IPS-18a (cell line): ENCODE measurements at regions not wholly inside any gene's neighbourhood (a gene's known extent, or its start where the extent isn't known, plus 50 kb on each side); places are given as distances from the start of the nearest gene placed in this dataset.

Source experiments
- H3K27ac ChIP-seq: one replicate; pipeline ENCODE4 v1.5.1; 2013; ENCODE audit warnings: low read length
- H3K27me3 ChIP-seq: one replicate; pipeline ENCODE4 v1.6.1; 2013; ENCODE audit warnings: mild to moderate bottlenecking, low read length; ENCODE audit not compliant: control insufficient read depth, insufficient read depth
- H3K36me3 ChIP-seq: one replicate; pipeline ENCODE4 v1.6.1; 2013; ENCODE audit warnings: low read depth, low read length; ENCODE audit not compliant: control insufficient read depth
- H3K4me1 ChIP-seq: one replicate; pipeline ENCODE4 v1.6.1; 2013; ENCODE audit warnings: low read depth, low read length; ENCODE audit not compliant: control insufficient read depth
- H3K4me3 ChIP-seq: one replicate; pipeline ENCODE4 v1.5.1; 2013; ENCODE audit warnings: low read length
- H3K9ac ChIP-seq: one replicate; pipeline ENCODE4 v1.6.1; 2013; ENCODE audit warnings: mild to moderate bottlenecking, low read length, moderate library complexity
- H3K9me3 ChIP-seq: one replicate; pipeline ENCODE4 v1.6.1; 2013; ENCODE audit warnings: low read depth, low read length; ENCODE audit not compliant: control insufficient read depth

- Histone ChIP-seq H3K27me3 (no peaks in the 10 kb centered on the region), H3K9me3 (no peaks in the 10 kb centered on the region), H3K36me3 (no peaks in the 10 kb centered on the region), H3K27ac (no peak overlapping the region), H3K9ac (no peak overlapping the region), H3K4me1 (peaks cover 7% of the 10 kb centered on the region), H3K4me3 (no peak overlapping the region)
Observed at GRCh38 chr9:78566948-78567675, 270.2 kb downstream of the PSAT1 start.

- H3K9ac ChIP-seq = no peak overlapping the region
- no peaks in the 10 kb centered on the region for H3K9me3 ChIP-seq
- no peaks in the 10 kb centered on the region for H3K36me3 ChIP-seq
- peaks cover 7% of the 10 kb centered on the region for H3K4me1 ChIP-seq
- H3K4me3 ChIP-seq = no peak overlapping the region
- no peaks in the 10 kb centered on the region for H3K27me3 ChIP-seq
- no peak overlapping the region for H3K27ac ChIP-seq
Observed at GRCh38 chr9:78567693-78568092, 270.8 kb downstream of the PSAT1 start.

GRCh38 chr9:78568774-78569173 lies 271.8 kb downstream of the PSAT1 start:
- Histone ChIP-seq H3K27me3 (no peaks in the 10 kb centered on the region), H3K27ac (no peak overlapping the region), H3K9ac (no peak overlapping the region), H3K4me3 (no peak overlapping the region), H3K36me3 (no peaks in the 10 kb centered on the region), H3K9me3 (no peaks in the 10 kb centered on the region), H3K4me1 (peaks cover 13% of the 10 kb centered on the region)

- no peak overlapping the region for H3K27ac ChIP-seq
- H3K36me3 ChIP-seq = no peaks in the 10 kb centered on the region
- H3K9ac ChIP-seq = no peak overlapping the region
- H3K4me1 ChIP-seq = peaks cover 36% of the 10 kb centered on the region
- H3K4me3 ChIP-seq = no peak overlapping the region
- H3K9me3 ChIP-seq = no peaks in the 10 kb centered on the region
- H3K27me3 ChIP-seq = no peaks in the 10 kb centered on the region
Observed at GRCh38 chr9:78572266-78572665, 275.3 kb downstream of the PSAT1 start.

- no peak overlapping the region for H3K9ac ChIP-seq
- H3K9me3 ChIP-seq = no peaks in the 10 kb centered on the region
- no peaks in the 10 kb centered on the region for H3K27me3 ChIP-seq
Observed at GRCh38 chr9:78573205-78573604, 276.3 kb downstream of the PSAT1 start.

GRCh38 chr9:78573669-78574068 lies 276.7 kb downstream of the PSAT1 start:
- Histone ChIP-seq H3K27me3 (no peaks in the 10 kb centered on the region), H3K27ac (no peak overlapping the region), H3K9ac (no peak overlapping the region), H3K4me1 (peaks cover 36% of the 10 kb centered on the region), H3K36me3 (no peaks in the 10 kb centered on the region), H3K4me3 (no peak overlapping the region), H3K9me3 (no peaks in the 10 kb centered on the region)

More at GRCh38 chr9:78573205-78573604, 276.3 kb downstream of the PSAT1 start:
- H3K4me1 ChIP-seq = peaks cover 36% of the 10 kb centered on the region
- H3K27ac ChIP-seq = no peak overlapping the region
- no peaks in the 10 kb centered on the region for H3K36me3 ChIP-seq
- H3K4me3 ChIP-seq = no peak overlapping the region

- H3K9ac ChIP-seq = no peak overlapping the region
- no peaks in the 10 kb centered on the region for H3K36me3 ChIP-seq
- no peak overlapping the region for H3K27ac ChIP-seq
- peaks cover 36% of the 10 kb centered on the region for H3K4me1 ChIP-seq
- H3K9me3 ChIP-seq = no peaks in the 10 kb centered on the region
- no peak overlapping the region for H3K4me3 ChIP-seq
- no peaks in the 10 kb centered on the region for H3K27me3 ChIP-seq
Observed at GRCh38 chr9:78574354-78575045, 277.6 kb downstream of the PSAT1 start.

- H3K4me1 ChIP-seq = peaks cover 36% of the 10 kb centered on the region
- no peaks in the 10 kb centered on the region for H3K9me3 ChIP-seq
- H3K9ac ChIP-seq = peak overlapping the region; percentile 11
- H3K36me3 ChIP-seq = no peaks in the 10 kb centered on the region
- H3K27ac ChIP-seq = no peak overlapping the region
- no peak overlapping the region for H3K4me3 ChIP-seq
- H3K27me3 ChIP-seq = no peaks in the 10 kb centered on the region
Observed at GRCh38 chr9:78575081-78575480, 278.2 kb downstream of the PSAT1 start.

- no peak overlapping the region for H3K9ac ChIP-seq
- peaks cover 34% of the 10 kb centered on the region for H3K4me1 ChIP-seq
- no peaks in the 10 kb centered on the region for H3K27me3 ChIP-seq
- no peaks in the 10 kb centered on the region for H3K36me3 ChIP-seq
- H3K27ac ChIP-seq = no peak overlapping the region
- no peaks in the 10 kb centered on the region for H3K9me3 ChIP-seq
- no peak overlapping the region for H3K4me3 ChIP-seq
Observed at GRCh38 chr9:78575771-78576170, 278.8 kb downstream of the PSAT1 start.

- Histone ChIP-seq H3K27ac (no peak overlapping the region), H3K27me3 (no peaks in the 10 kb centered on the region), H3K4me3 (no peak overlapping the region), H3K9ac (no peak overlapping the region), H3K9me3 (no peaks in the 10 kb centered on the region), H3K36me3 (no peaks in the 10 kb centered on the region), H3K4me1 (peaks cover 29% of the 10 kb centered on the region)
Observed at GRCh38 chr9:78577156-78577906, 280.4 kb downstream of the PSAT1 start.

GRCh38 chr9:78578072-78578471 lies 281.1 kb downstream of the PSAT1 start:
- Histone ChIP-seq H3K9me3 (no peaks in the 10 kb centered on the region), H3K4me3 (no peak overlapping the region), H3K4me1 (peaks cover 28% of the 10 kb centered on the region), H3K36me3 (no peaks in the 10 kb centered on the region), H3K27me3 (no peaks in the 10 kb centered on the region), H3K9ac (no peak overlapping the region), H3K27ac (no peak overlapping the region)
